H1 (cell line): ENCODE measurements at regions not wholly inside any gene's neighbourhood (a gene's known extent, or its start where the extent isn't known, plus 50 kb on each side); places are given as distances from the start of the nearest gene placed in this dataset.

ENCODE experiments used
- CTCF ChIA-PET: fragments of 300-600 bp; sonication (Branson Sonifier 250); formaldehyde crosslinking; loops from one replicate; lab custom pipeline; 2021; ENCODE audit not compliant: partially characterized antibody; lab: Charles Lee
- POLR2A ChIA-PET: fragments of 300-600 bp; sonication (Branson Sonifier 250); formaldehyde crosslinking; loops from one replicate; lab custom pipeline; 2021; ENCODE audit warnings: inconsistent platforms; ENCODE audit not compliant: partially characterized antibody; lab: Charles Lee
- DNase-seq, 2 experiments: peaks; one replicate each; pipeline versions ENCODE4 v3.0.0 to v3.0.0-alpha.2; 2010 to 2022; ENCODE audit warnings: low spot score in 2 of 2, low read depth in 1 of 2, mixed read lengths in 1 of 2
- FAIRE-seq: peaks from 2 replicates; lab custom pipeline; 2011; peaks lifted over from hg19 to GRCh38; lab: Jason Lieb, UNC
- H2AFZ ChIP-seq: 2 replicates; pipeline ENCODE4 v1.8.1; 2012; ENCODE audit warnings: low read length, inconsistent platforms
- H2AK5ac ChIP-seq: 2 replicates; pipeline ENCODE4 v1.6.1; 2013; ENCODE audit warnings: low read depth, low read length
- H2BK120ac ChIP-seq: replicated peaks from 2 replicates; pipeline ENCODE3; 2013; ENCODE audit warnings: low read depth, low read length, inconsistent platforms
- H2BK12ac ChIP-seq: 2 replicates; pipeline ENCODE4 v1.6.1; 2013; ENCODE audit warnings: low read depth, low read length
- H2BK15ac ChIP-seq: 2 replicates; pipeline ENCODE4 v1.6.1; 2013; ENCODE audit warnings: low read length
- H2BK20ac ChIP-seq: 2 replicates; pipeline ENCODE4 v1.6.1; 2013; ENCODE audit warnings: low read length
- H2BK5ac ChIP-seq: 2 replicates; pipeline ENCODE4 v1.6.1; 2013; ENCODE audit warnings: low read depth, low read length
- H3K14ac ChIP-seq: 2 replicates; pipeline ENCODE4 v1.6.1; 2013; ENCODE audit warnings: inconsistent platforms; ENCODE audit not compliant: insufficient read length
- H3K18ac ChIP-seq: 2 replicates; pipeline ENCODE4 v1.6.1; 2013; ENCODE audit warnings: low read length; ENCODE audit errors: extremely low read depth
- H3K23ac ChIP-seq: 2 replicates; pipeline ENCODE4 v1.6.1; 2013; ENCODE audit warnings: inconsistent platforms; ENCODE audit not compliant: insufficient read length
- H3K23me2 ChIP-seq: 2 replicates; pipeline ENCODE4 v1.6.1; 2013; ENCODE audit warnings: low read depth, low read length
- H3K27ac ChIP-seq: 2 replicates; pipeline ENCODE4 v1.6.1; 2011; ENCODE audit warnings: low read depth, low read length, inconsistent platforms
- H3K27me3 ChIP-seq, 4 experiments: replicated peaks in 1 of 4; 1 replicate in 1 of 4; 2 replicates in 3 of 4; pipeline versions ENCODE4 v1.6.1 to v1.8.1; 2011 to 2013; ENCODE audit warnings: low read length in 3 of 4, mild to moderate bottlenecking in 3 of 4, inconsistent platforms in 2 of 4, mixed read lengths in 2 of 4, moderate library complexity in 1 of 4; ENCODE audit not compliant: control insufficient read depth in 3 of 4, insufficient read depth in 3 of 4; ENCODE audit errors: extremely low read depth in 1 of 4
- H3K36me3 ChIP-seq, 4 experiments: 2 replicates each; pipeline versions ENCODE4 v1.6.1 to v1.8.1; 2011 to 2013; ENCODE audit warnings: mild to moderate bottlenecking in 4 of 4, low read length in 3 of 4, moderate library complexity in 2 of 4, control low read depth in 1 of 4, inconsistent platforms in 1 of 4; ENCODE audit not compliant: insufficient read depth in 4 of 4, control insufficient read depth in 2 of 4
- H3K4ac ChIP-seq: replicated peaks from 2 replicates; pipeline ENCODE3; 2013; ENCODE audit warnings: low read length, low read depth, mixed read lengths, inconsistent platforms; ENCODE audit not compliant: insufficient read length
- H3K4me1 ChIP-seq, 4 experiments: replicated peaks in 1 of 4; 1 replicate in 1 of 4; 2 replicates in 3 of 4; pipeline versions ENCODE4 v1.6.1 to v1.8.1; 2011 to 2013; ENCODE audit warnings: low read length in 3 of 4, inconsistent platforms in 2 of 4, mixed read lengths in 1 of 4; ENCODE audit not compliant: insufficient read depth in 4 of 4, control insufficient read depth in 3 of 4
- H3K4me2 ChIP-seq, 2 experiments: 2 replicates each; pipeline versions ENCODE4 v1.6.1 to v1.8.1; 2011 to 2013; ENCODE audit warnings: low read depth in 2 of 2, low read length in 2 of 2, control low read depth in 1 of 2, inconsistent platforms in 1 of 2, mild to moderate bottlenecking in 1 of 2; ENCODE audit not compliant: insufficient read depth in 1 of 2
- H3K4me3 ChIP-seq, 4 experiments: fragments of 200-600, 300-600 bp in 1 of 4; sonication (generic), shearing (Covaris generic), sonication (Bioruptor Twin) in 1 of 4; 2 replicates each; pipeline versions ENCODE4 v1.5.1 to v1.8.1; 2011 to 2016; ENCODE audit warnings: low read length in 4 of 4, low read depth in 3 of 4, control low read depth in 2 of 4, inconsistent platforms in 2 of 4, mild to moderate bottlenecking in 2 of 4, mixed read lengths in 1 of 4, moderate library complexity in 1 of 4; ENCODE audit not compliant: insufficient read depth in 2 of 4; ENCODE audit errors: extremely low read depth in 1 of 4
- H3K56ac ChIP-seq: replicated peaks from 2 replicates; pipeline ENCODE3; 2013; ENCODE audit warnings: low read depth, mild to moderate bottlenecking, mixed read lengths, low read length, inconsistent platforms; ENCODE audit not compliant: insufficient read length
- H3K79me1 ChIP-seq: 2 replicates; pipeline ENCODE4 v1.6.1; 2013; ENCODE audit warnings: low read depth, low read length, control low read depth
- H3K79me2 ChIP-seq, 2 experiments: 2 replicates each; pipeline versions ENCODE4 v1.6.1 to v1.8.1; 2012 to 2013; ENCODE audit warnings: low read length in 2 of 2, mild to moderate bottlenecking in 2 of 2, inconsistent platforms in 1 of 2; ENCODE audit not compliant: insufficient read depth in 2 of 2, control insufficient read depth in 1 of 2
- H3K9ac ChIP-seq, 4 experiments: replicated peaks in 1 of 4; 1 replicate in 1 of 4; 2 replicates in 3 of 4; pipeline versions ENCODE4 v1.6.1 to v1.8.1; 2011 to 2013; ENCODE audit warnings: low read depth in 3 of 4, low read length in 3 of 4, control low read depth in 2 of 4, mild to moderate bottlenecking in 2 of 4, moderate library complexity in 2 of 4, inconsistent platforms in 1 of 4; ENCODE audit errors: extremely low read depth in 1 of 4
- H3K9me3 ChIP-seq, 2 experiments: 2 replicates each; pipeline versions ENCODE4 v1.6.1 to v1.8.1; 2012 to 2013; ENCODE audit warnings: mild to moderate bottlenecking in 2 of 2, moderate library complexity in 2 of 2, control low read depth in 1 of 2, inconsistent platforms in 1 of 2, low read depth in 1 of 2, low read length in 1 of 2, mixed read lengths in 1 of 2; ENCODE audit not compliant: insufficient read depth in 2 of 2
- H4K20me1 ChIP-seq, 2 experiments: replicated peaks in 1 of 2; 2 replicates each; pipeline versions ENCODE3 to v1.8.1; 2011 to 2013; ENCODE audit warnings: inconsistent platforms in 2 of 2, low read length in 2 of 2, mild to moderate bottlenecking in 1 of 2; ENCODE audit not compliant: insufficient read depth in 2 of 2, control insufficient read depth in 1 of 2
- H4K5ac ChIP-seq: 2 replicates; pipeline ENCODE4 v1.6.1; 2013; ENCODE audit warnings: low read length, low read depth, mixed read lengths, inconsistent platforms; ENCODE audit not compliant: insufficient read length
- H4K8ac ChIP-seq: 2 replicates; pipeline ENCODE4 v1.8.0; 2013; ENCODE audit warnings: mild to moderate bottlenecking, moderate library complexity, low read length, inconsistent platforms; ENCODE audit not compliant: insufficient read depth; ENCODE audit errors: extremely low read depth
- H4K91ac ChIP-seq: replicated peaks from 2 replicates; pipeline ENCODE3; 2013; ENCODE audit warnings: low read length, mixed read lengths, inconsistent platforms; ENCODE audit not compliant: insufficient read length
- ATF3 ChIP-seq: IDR thresholded peaks from 2 replicates; pipeline ENCODE4 v1.6.1; 2011; ENCODE audit warnings: low read depth, mild to moderate bottlenecking, low read length; ENCODE audit not compliant: insufficient read depth
- CBX5 ChIP-seq: fragments of 300-800, 300-1000 bp; sonication (generic); IDR thresholded peaks from 2 replicates; pipeline ENCODE4 v1.7.1; 2016; ENCODE audit warnings: antibody characterized with exemption, low read length, low read depth
- EP300 ChIP-seq, 2 experiments: IDR thresholded peaks; 1 replicate in 1 of 2; 2 replicates in 1 of 2; pipeline ENCODE4 v1.6.1; 2011 to 2012; ENCODE audit warnings: low read depth in 2 of 2, low read length in 2 of 2, mild to moderate bottlenecking in 2 of 2, borderline replicate concordance in 1 of 2, inconsistent platforms in 1 of 2, moderate library complexity in 1 of 2
- JUND ChIP-seq: IDR thresholded peaks from 2 replicates; pipeline ENCODE4 v1.6.1; 2011; ENCODE audit warnings: mild to moderate bottlenecking, improper control_type of control experiment, low read length
- KDM4A ChIP-seq: IDR thresholded peaks from one replicate; pipeline ENCODE4 v1.7.1; 2012; ENCODE audit warnings: low read depth, mild to moderate bottlenecking, moderate library complexity, low read length, inconsistent platforms; ENCODE audit not compliant: severe bottlenecking
- KDM5A ChIP-seq: fragments of 200-600 bp; IDR thresholded peaks from 2 replicates; pipeline ENCODE4 v1.7.1; 2012; ENCODE audit warnings: mild to moderate bottlenecking, low read length, inconsistent platforms, mixed read lengths
- PHF8 ChIP-seq: fragments of 200-600 bp; sonication (generic); conservative IDR thresholded peaks from 2 replicates; pipeline ENCODE4 v1.7.1; 2012; ENCODE audit warnings: low read depth, mild to moderate bottlenecking, inconsistent platforms, low read length, moderate library complexity
- RAD21 ChIP-seq, 2 experiments: IDR thresholded peaks in 1 of 2; conservative IDR thresholded peaks in 1 of 2; 2 replicates each; pipeline ENCODE4 v1.6.1; 2011; ENCODE audit warnings: low read depth in 2 of 2, low read length in 2 of 2, improper control_type of control experiment in 1 of 2, inconsistent platforms in 1 of 2, mild to moderate bottlenecking in 1 of 2, moderate library complexity in 1 of 2
- SIN3A ChIP-seq, 2 experiments: IDR thresholded peaks in 1 of 2; conservative IDR thresholded peaks in 1 of 2; 2 replicates each; pipeline ENCODE4 v1.6.1; 2011 to 2012; ENCODE audit warnings: low read length in 2 of 2, improper control_type of control experiment in 1 of 2, low read depth in 1 of 2, mild to moderate bottlenecking in 1 of 2
- SIX5 ChIP-seq: IDR thresholded peaks from 2 replicates; pipeline ENCODE4 v1.6.1; 2011; ENCODE audit warnings: mild to moderate bottlenecking, low read depth, low read length
- TAF1 ChIP-seq: IDR thresholded peaks from 2 replicates; pipeline ENCODE4 v1.6.1; 2011; ENCODE audit warnings: mild to moderate bottlenecking, low read depth, low read length
- WGBS, 2 experiments: shearing (Covaris generic) in 1 of 2; methylation state at CpG; one replicate each; pipeline versions ENCODE4 v1.1.6 to v1.1.7; 2013 to 2015; ENCODE audit warnings: low lambda C conversion rate in 2 of 2, mixed read lengths in 2 of 2, inconsistent platforms in 1 of 2, low coverage in 1 of 2, missing lambda C conversion rate in 1 of 2; ENCODE audit not compliant: insufficient replicate concordance in 2 of 2, insufficient coverage in 1 of 2, insufficient read length in 1 of 2; ENCODE audit errors: extremely low coverage in 1 of 2, missing lambda C conversion rate in 1 of 2; 5-methylcytosine and 5-hydroxymethylcytosine counted together

DNA sequence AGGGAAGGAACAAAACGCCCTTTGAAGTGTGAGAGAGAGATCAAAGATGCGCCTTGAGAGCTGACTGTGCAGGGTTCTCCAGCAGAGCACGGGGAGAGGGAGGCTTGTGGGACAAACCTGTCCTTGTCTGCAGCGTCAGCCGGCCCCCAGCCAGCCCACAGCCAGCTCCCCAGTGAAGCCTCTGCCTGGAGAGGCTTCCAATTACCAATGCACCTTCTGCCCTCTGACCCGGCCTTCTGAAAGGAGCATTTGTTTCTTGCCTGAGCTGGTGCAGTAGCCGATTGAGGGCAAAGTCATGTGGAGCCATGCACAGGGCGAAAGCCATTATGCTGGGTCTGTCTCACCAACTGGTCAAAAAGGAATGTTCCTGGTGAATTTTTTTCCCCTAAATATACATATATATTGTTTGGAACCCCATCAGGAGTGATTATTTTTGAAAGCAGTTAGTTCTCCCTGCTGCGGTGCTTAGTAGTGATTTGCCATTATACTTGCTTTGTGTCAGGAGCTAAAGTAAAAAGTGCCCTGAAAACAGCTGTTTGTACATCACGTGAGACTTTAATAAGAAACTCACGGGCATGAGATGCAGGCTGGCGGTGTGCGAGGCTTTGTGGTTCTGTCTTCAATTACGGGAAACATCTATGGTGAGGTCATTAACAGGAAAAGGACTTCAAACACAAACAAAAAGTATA is 268.6 kb downstream of the KLF6 start:
- DNase-seq = no peak
- Histone ChIP-seq H3K4me2 (no peak overlapping the region), H4K91ac (no peak overlapping the region), H3K27ac (no peak overlapping the region), H3K9me3 (no peaks in the 10 kb centered on the region; a peak in 1 of 4 replicates), H2AK5ac (no peak overlapping the region), H3K4ac (no peak overlapping the region), H3K9ac (no peak overlapping the region), H2BK5ac (no peak overlapping the region), H3K23me2 (no peaks in the 10 kb centered on the region), H3K79me2 (no peaks in the 10 kb centered on the region), H2BK15ac (no peak overlapping the region; the same call in 1 of the 2 replicates), H3K27me3 (no peaks in the 10 kb centered on the region), H2BK120ac (no peak overlapping the region), H2BK20ac (no peak overlapping the region), H3K4me1 (no peaks in the 10 kb centered on the region), H4K20me1 (no peaks in the 10 kb centered on the region), H3K4me3 (no peak overlapping the region), H4K8ac (no peak overlapping the region), H2BK12ac (no peak overlapping the region), H4K5ac (no peak overlapping the region), H3K23ac (no peak overlapping the region), H3K36me3 (no peaks in the 10 kb centered on the region), H3K14ac (no peak overlapping the region), H3K79me1 (no peaks in the 10 kb centered on the region), H3K56ac (no peak overlapping the region), H2AFZ (peak overlapping the region; percentile 67; the same call in 1 of the 2 replicates), H3K18ac (no peak overlapping the region)
- FAIRE-seq = no peak
- POLR2A ChIA-PET = interaction anchor here (1.6 kb wide), 1 partner anchor 14 kb away, joined by 4 read pairs; no protein-coding TSS in a partner anchor
- WGBS, 2 experiments = 83% methylated on average over 14 of the region's 14 CpGs; no CpG with 5 or more reads in 1 of the 2 experiments
- CTCF ChIA-PET = interaction anchor here (1.5 kb wide), 1 partner anchor 228 kb away, joined by 3 read pairs; no protein-coding TSS in a partner anchor
- TF ChIP-seq EP300 (IDR thresholded peaks at IDR 0.05; ENCODE audit: borderline replicate concordance in 1 of 2, low read depth in 2 of 2, low read length in 2 of 2) = no peak
- no peak for TF ChIP-seq RAD21 (IDR thresholded peaks at IDR 0.05 in 1 of 2, conservative IDR thresholded peaks at IDR 0.05 in 1 of 2; ENCODE audit: low read depth in 2 of 2, low read length in 2 of 2)
- no peak for TF ChIP-seq JUND
- no peak for TF ChIP-seq KDM4A
- no peak for TF ChIP-seq PHF8
- TF ChIP-seq ATF3 = no peak
- no peak for TF ChIP-seq CBX5
- TF ChIP-seq TAF1 = no peak
- TF ChIP-seq SIN3A (conservative IDR thresholded peaks at IDR 0.05 in 1 of 2, IDR thresholded peaks at IDR 0.05 in 1 of 2; ENCODE audit: low read depth in 1 of 2, low read length in 2 of 2) = no peak
- no peak for TF ChIP-seq SIX5
- TF ChIP-seq KDM5A = no peak
